Mesothelial cell of epicardium (in vitro differentiated cells): ENCODE measurements at regions not wholly inside any gene's neighbourhood (a gene's known extent, or its start where the extent isn't known, plus 50 kb on each side); places are given as distances from the start of the nearest gene placed in this dataset.

ENCODE experiments used
- DNase-seq, 2 experiments: peaks; one replicate each; pipeline ENCODE4 v3.0.0; 2021; ENCODE audit warnings: low spot score in 2 of 2; ENCODE audit not compliant: unreplicated experiment in 2 of 2
- H3K27ac Mint-ChIP-seq: 2 replicates; pipeline ENCODE4 v1.8.0; 2021; ENCODE audit warnings: mixed read lengths
- H3K27me3 Mint-ChIP-seq: 2 replicates; pipeline ENCODE4 v1.8.0; 2021; ENCODE audit warnings: low read depth, mixed read lengths
- H3K36me3 Mint-ChIP-seq: 2 replicates; pipeline ENCODE4 v1.8.0; 2021; ENCODE audit warnings: mixed read lengths
- H3K4me1 Mint-ChIP-seq: 2 replicates; pipeline ENCODE4 v1.8.0; 2021; ENCODE audit warnings: mixed read lengths
- H3K4me3 Mint-ChIP-seq: 2 replicates; pipeline ENCODE4 v1.8.0; 2021; ENCODE audit warnings: mild to moderate bottlenecking, moderate library complexity, mixed read lengths
- H3K9me3 Mint-ChIP-seq: 2 replicates; pipeline ENCODE4 v1.8.0; 2021; ENCODE audit warnings: mixed read lengths
- CTCF ChIP-seq: fragments of 200-600 bp; sonication (generic); IDR thresholded peaks from one replicate; pipeline ENCODE4 v1.5.0; 2021; ENCODE audit warnings: antibody characterized with exemption; ENCODE audit not compliant: unreplicated experiment

GRCh38 chr1:95453053-95453452, 219.0 kb downstream of the RWDD3 start:
- no peak overlapping the region for H3K4me3 Mint-ChIP-seq
- DNase-seq = no peak
- H3K27me3 Mint-ChIP-seq = no peaks in the 10 kb centered on the region
- no peaks in the 10 kb centered on the region for H3K4me1 Mint-ChIP-seq
- no peak for TF ChIP-seq CTCF
- H3K27ac Mint-ChIP-seq = no peak overlapping the region
- peaks cover 31% of the 10 kb centered on the region for H3K9me3 Mint-ChIP-seq
- no peaks in the 10 kb centered on the region for H3K36me3 Mint-ChIP-seq

- Mint-ChIP-seq H3K27ac (no peak overlapping the region), H3K27me3 (peaks cover 2% of the 10 kb centered on the region)
Observed at GRCh38 chr1:95467036-95467435, 233.0 kb downstream of the RWDD3 start.

GRCh38 chr1:95475686-95476457, 241.9 kb downstream of the RWDD3 start:
- Mint-ChIP-seq H3K27ac (no peak overlapping the region), H3K9me3 (peaks cover 25% of the 10 kb centered on the region), H3K27me3 (no peaks in the 10 kb centered on the region), H3K36me3 (peaks cover 1% of the 10 kb centered on the region), H3K4me3 (no peak overlapping the region), H3K4me1 (no peaks in the 10 kb centered on the region)
- TF ChIP-seq CTCF = no peak
- no peak for DNase-seq

More at GRCh38 chr1:95467036-95467435, 233.0 kb downstream of the RWDD3 start:
- Mint-ChIP-seq H3K36me3 (no peaks in the 10 kb centered on the region), H3K9me3 (peaks cover 46% of the 10 kb centered on the region), H3K4me3 (no peak overlapping the region), H3K4me1 (no peaks in the 10 kb centered on the region)
- no peak for DNase-seq
- TF ChIP-seq CTCF = no peak

GRCh38 chr1:95496307-95496706, 262.3 kb downstream of the RWDD3 start:
- TF ChIP-seq CTCF = no peak
- DNase-seq = no peak
- Mint-ChIP-seq H3K36me3 (no peaks in the 10 kb centered on the region), H3K27ac (no peak overlapping the region), H3K27me3 (no peaks in the 10 kb centered on the region), H3K4me1 (no peaks in the 10 kb centered on the region), H3K4me3 (no peak overlapping the region), H3K9me3 (no peaks in the 10 kb centered on the region)

- TF ChIP-seq CTCF = no peak
- H3K4me1 Mint-ChIP-seq = no peaks in the 10 kb centered on the region
- H3K36me3 Mint-ChIP-seq = no peaks in the 10 kb centered on the region
- H3K9me3 Mint-ChIP-seq = no peaks in the 10 kb centered on the region
- DNase-seq = no peak
- no peak overlapping the region for H3K4me3 Mint-ChIP-seq
- H3K27ac Mint-ChIP-seq = no peak overlapping the region
- H3K27me3 Mint-ChIP-seq = no peaks in the 10 kb centered on the region
Observed at GRCh38 chr1:95496773-95497172, 262.8 kb downstream of the RWDD3 start.
